ENCODE measurements at regions not wholly inside any gene's neighbourhood (a gene's known extent, or its start where the extent isn't known, plus 50 kb on each side); places are given as distances from the start of the nearest gene placed in this dataset.

DNA sequence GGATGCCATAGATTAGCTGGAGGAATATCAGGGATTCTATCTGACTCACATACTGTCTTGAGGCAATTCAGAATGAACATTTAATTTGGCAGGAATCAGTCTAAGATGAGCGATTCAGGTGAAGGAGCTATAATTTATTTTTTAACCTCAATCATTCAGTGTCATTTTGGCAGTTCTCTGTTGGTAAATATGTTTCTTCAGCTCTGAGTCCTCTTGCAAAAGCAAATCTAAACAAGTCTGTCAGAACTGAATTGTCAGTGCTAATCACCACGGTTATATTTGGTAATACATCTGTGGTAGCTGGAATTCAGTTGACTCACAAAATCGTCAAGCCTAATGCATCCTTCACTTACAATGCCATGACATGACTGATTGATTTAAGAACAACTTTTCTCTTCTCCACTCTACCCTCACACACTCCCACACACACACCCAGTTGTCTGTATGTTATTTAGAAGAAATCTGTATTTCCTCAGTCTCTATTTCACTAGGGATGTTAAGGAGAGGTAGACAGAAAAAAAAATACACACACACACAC lies 516.6 kb upstream of the NXPH2 start:
- WGBS (ENCODE audit: insufficient coverage), result 90% methylated on average over 2 of the region's 3 CpGs
- no peaks in the 10 kb centered on the region for H3K4me1 ChIP-seq (ENCODE audit: control extremely low read depth in 1 of 4, control insufficient read depth in 4 of 4, insufficient read depth in 4 of 4, low read length in 3 of 4)
- no peak overlapping the region for H3K4me3 ChIP-seq (ENCODE audit: control insufficient read depth in 1 of 7, extremely low read depth in 1 of 7, insufficient read depth in 4 of 7, low read depth in 2 of 7, low read length in 6 of 7)
- no peak for DNase-seq
- no peak overlapping the region for H3K27ac ChIP-seq (ENCODE audit: insufficient read depth in 1 of 2, low read depth in 1 of 2, low read length in 2 of 2, poor library complexity in 1 of 2, severe bottlenecking in 2 of 2)
- H3K9me3 ChIP-seq (ENCODE audit: control extremely low read depth in 1 of 5, control insufficient read depth in 4 of 5, insufficient read depth in 2 of 5, low read depth in 1 of 5, low read length in 4 of 5), result no peaks in the 10 kb centered on the region
- H3K27me3 ChIP-seq (replicated peaks in 2 of 5; ENCODE audit: control insufficient read depth in 4 of 5, insufficient read depth in 5 of 5, low read length in 4 of 5), result no peaks in the 10 kb centered on the region
- no peaks in the 10 kb centered on the region for H3K36me3 ChIP-seq (ENCODE audit: control insufficient read depth in 4 of 4, insufficient read depth in 4 of 4, low read length in 3 of 4)
- ChIA-PET CTCF (no interaction called here), POLR2A (no interaction called here)

DNA sequence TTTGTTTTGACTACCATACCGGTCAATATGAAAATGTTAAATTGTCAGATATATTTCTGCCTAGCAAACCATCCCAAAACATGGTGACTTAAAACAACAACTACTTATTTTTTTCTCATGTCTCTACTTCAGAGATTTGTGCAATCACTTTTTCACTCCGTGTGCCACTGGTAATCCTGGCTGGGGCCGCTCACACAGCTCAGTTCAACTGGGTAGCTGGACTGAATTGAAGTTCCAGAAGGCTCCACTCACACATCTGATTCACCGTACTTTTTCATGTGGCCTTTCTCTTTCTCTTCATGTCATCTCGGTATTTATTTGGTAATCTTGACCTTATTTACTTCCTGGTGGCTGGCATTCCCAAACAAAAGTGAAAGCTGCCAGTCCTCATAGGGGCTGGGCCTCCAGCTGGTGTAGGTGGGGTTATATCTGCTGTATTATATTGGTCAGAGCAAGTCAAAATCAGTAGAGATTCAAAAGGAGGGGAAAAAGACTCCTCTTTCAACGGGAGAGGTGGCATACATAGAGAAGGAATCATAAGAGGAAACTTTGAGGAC lies 513.9 kb upstream of the NXPH2 start:
- WGBS (ENCODE audit: insufficient coverage), result 83% methylated on average over 4 of the region's 6 CpGs
- Histone ChIP-seq H3K36me3 (ENCODE audit: control insufficient read depth in 4 of 4, insufficient read depth in 4 of 4, low read length in 3 of 4) (no peaks in the 10 kb centered on the region), H3K9me3 (ENCODE audit: control extremely low read depth in 1 of 5, control insufficient read depth in 4 of 5, insufficient read depth in 2 of 5, low read depth in 1 of 5, low read length in 4 of 5) (no peaks in the 10 kb centered on the region), H3K27me3 (replicated peaks in 2 of 5; ENCODE audit: control insufficient read depth in 4 of 5, insufficient read depth in 5 of 5, low read length in 4 of 5) (no peaks in the 10 kb centered on the region), H3K4me1 (ENCODE audit: control extremely low read depth in 1 of 4, control insufficient read depth in 4 of 4, insufficient read depth in 4 of 4, low read length in 3 of 4) (no peaks in the 10 kb centered on the region), H3K27ac (ENCODE audit: insufficient read depth in 1 of 2, low read depth in 1 of 2, low read length in 2 of 2, poor library complexity in 1 of 2, severe bottlenecking in 2 of 2) (no peak overlapping the region), H3K4me3 (ENCODE audit: control insufficient read depth in 1 of 7, extremely low read depth in 1 of 7, insufficient read depth in 4 of 7, low read depth in 2 of 7, low read length in 6 of 7) (no peak overlapping the region)
- DNase-seq, result no peak
- ChIA-PET CTCF (no interaction called here), POLR2A (no interaction called here)

DNA sequence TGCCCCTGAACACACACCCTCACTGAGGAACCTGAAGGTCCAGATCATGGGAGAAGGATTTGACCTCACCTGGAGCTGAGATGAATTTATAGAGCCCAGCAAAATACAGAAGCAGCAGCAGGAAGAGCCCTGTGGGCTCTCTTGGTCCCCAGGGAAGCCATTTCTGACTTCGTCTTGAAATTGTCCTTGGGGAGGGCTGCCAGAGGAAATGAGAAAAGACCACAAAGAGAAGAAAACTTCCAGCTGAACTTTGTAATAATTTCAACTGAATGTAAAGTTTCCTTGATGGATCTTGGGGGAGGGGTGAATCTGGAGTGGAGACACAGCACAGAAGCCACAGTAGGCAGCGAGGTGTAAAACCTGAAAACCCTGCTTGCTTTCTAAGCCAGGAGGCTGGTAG lies 500.9 kb upstream of the NXPH2 start:
- H3K4me3 ChIP-seq (ENCODE audit: control insufficient read depth in 1 of 7, extremely low read depth in 1 of 7, insufficient read depth in 4 of 7, low read depth in 2 of 7, low read length in 6 of 7), result no peak overlapping the region
- peaks cover 0 to 3% (median 0%) of the 10 kb centered on the region in 5 experiments for H3K9me3 ChIP-seq (ENCODE audit: control extremely low read depth in 1 of 5, control insufficient read depth in 4 of 5, insufficient read depth in 2 of 5, low read depth in 1 of 5, low read length in 4 of 5)
- ChIA-PET POLR2A (no interaction called here), CTCF (no interaction called here)
- DNase-seq, result peak in 1 of 3 donors; percentile 1
- H3K36me3 ChIP-seq (ENCODE audit: control insufficient read depth in 4 of 4, insufficient read depth in 4 of 4, low read length in 3 of 4), result no peaks in the 10 kb centered on the region
- no peaks in the 10 kb centered on the region for H3K27me3 ChIP-seq (replicated peaks in 2 of 5; ENCODE audit: control insufficient read depth in 4 of 5, insufficient read depth in 5 of 5, low read length in 4 of 5)
- H3K27ac ChIP-seq (ENCODE audit: insufficient read depth in 1 of 2, low read depth in 1 of 2, low read length in 2 of 2, poor library complexity in 1 of 2, severe bottlenecking in 2 of 2), result no peak overlapping the region
- 69% methylated on average over 2 of the region's 2 CpGs for WGBS (ENCODE audit: insufficient coverage)
- no peaks in the 10 kb centered on the region for H3K4me1 ChIP-seq (ENCODE audit: control extremely low read depth in 1 of 4, control insufficient read depth in 4 of 4, insufficient read depth in 4 of 4, low read length in 3 of 4)

DNA sequence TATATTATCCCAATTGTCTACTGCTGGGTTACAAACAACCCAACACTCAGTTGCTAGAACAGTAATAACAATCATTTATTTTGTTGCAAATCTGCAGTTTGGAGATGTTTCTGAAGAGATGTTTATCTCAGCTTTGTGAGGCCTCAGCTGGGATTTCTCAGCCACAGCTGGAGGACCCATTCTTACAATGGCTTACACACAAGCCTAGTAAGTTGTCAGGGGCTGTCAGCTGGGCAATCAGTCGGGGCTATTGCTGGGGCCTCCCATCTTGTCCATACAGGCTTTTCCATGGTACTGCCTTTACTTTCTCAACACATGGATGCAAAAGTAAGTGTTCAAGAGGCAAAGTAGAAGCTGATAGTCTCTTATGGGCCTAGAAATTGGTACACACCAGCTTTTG lies 491.7 kb upstream of the NXPH2 start:
- CTCF ChIA-PET, result no interaction called here
- no peak for DNase-seq
- Histone ChIP-seq H3K36me3 (ENCODE audit: control insufficient read depth in 4 of 4, insufficient read depth in 4 of 4, low read length in 3 of 4) (no peaks in the 10 kb centered on the region), H3K9me3 (ENCODE audit: control extremely low read depth in 1 of 5, control insufficient read depth in 4 of 5, insufficient read depth in 2 of 5, low read depth in 1 of 5, low read length in 4 of 5) (no peaks in the 10 kb centered on the region), H3K4me3 (ENCODE audit: control insufficient read depth in 1 of 7, extremely low read depth in 1 of 7, insufficient read depth in 4 of 7, low read depth in 2 of 7, low read length in 6 of 7) (no peak overlapping the region), H3K4me1 (ENCODE audit: control extremely low read depth in 1 of 4, control insufficient read depth in 4 of 4, insufficient read depth in 4 of 4, low read length in 3 of 4) (no peaks in the 10 kb centered on the region), H3K27me3 (replicated peaks in 2 of 5; ENCODE audit: control insufficient read depth in 4 of 5, insufficient read depth in 5 of 5, low read length in 4 of 5) (no peaks in the 10 kb centered on the region), H3K27ac (ENCODE audit: insufficient read depth in 1 of 2, low read depth in 1 of 2, low read length in 2 of 2, poor library complexity in 1 of 2, severe bottlenecking in 2 of 2) (no peak overlapping the region)
- WGBS (ENCODE audit: insufficient coverage), result 100% methylated on average over 1 of the region's 1 CpG
- POLR2A ChIA-PET, result no interaction called here

DNA sequence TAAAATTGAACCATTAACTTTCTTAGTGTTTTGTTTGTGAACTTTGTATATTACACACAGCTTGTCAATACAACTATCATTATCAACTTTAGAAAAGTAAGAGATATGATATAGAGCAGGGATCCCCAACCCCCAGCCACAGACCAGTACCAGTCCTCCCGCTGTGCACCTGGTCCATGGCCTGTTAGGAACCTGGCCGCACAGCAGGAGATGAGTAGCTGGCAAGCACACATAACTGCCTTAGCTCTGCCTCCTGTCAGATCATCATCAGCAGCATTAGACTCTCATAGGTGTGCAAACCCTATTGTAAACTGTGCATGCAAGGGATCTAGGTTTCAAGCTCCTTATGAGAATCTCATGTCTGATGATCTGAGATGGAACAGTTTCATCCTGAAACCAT lies 491.0 kb upstream of the NXPH2 start:
- Histone ChIP-seq H3K4me1 (ENCODE audit: control extremely low read depth in 1 of 4, control insufficient read depth in 4 of 4, insufficient read depth in 4 of 4, low read length in 3 of 4) (no peaks in the 10 kb centered on the region), H3K36me3 (ENCODE audit: control insufficient read depth in 4 of 4, insufficient read depth in 4 of 4, low read length in 3 of 4) (no peaks in the 10 kb centered on the region), H3K27me3 (replicated peaks in 2 of 5; ENCODE audit: control insufficient read depth in 4 of 5, insufficient read depth in 5 of 5, low read length in 4 of 5) (no peaks in the 10 kb centered on the region), H3K9me3 (ENCODE audit: control extremely low read depth in 1 of 5, control insufficient read depth in 4 of 5, insufficient read depth in 2 of 5, low read depth in 1 of 5, low read length in 4 of 5) (no peaks in the 10 kb centered on the region), H3K27ac (ENCODE audit: insufficient read depth in 1 of 2, low read depth in 1 of 2, low read length in 2 of 2, poor library complexity in 1 of 2, severe bottlenecking in 2 of 2) (no peak overlapping the region), H3K4me3 (ENCODE audit: control insufficient read depth in 1 of 7, extremely low read depth in 1 of 7, insufficient read depth in 4 of 7, low read depth in 2 of 7, low read length in 6 of 7) (no peak overlapping the region)
- ChIA-PET CTCF (no interaction called here), POLR2A (no interaction called here)
- DNase-seq, result no peak
- WGBS (ENCODE audit: insufficient coverage), result 100% methylated on average over 1 of the region's 2 CpGs

DNA sequence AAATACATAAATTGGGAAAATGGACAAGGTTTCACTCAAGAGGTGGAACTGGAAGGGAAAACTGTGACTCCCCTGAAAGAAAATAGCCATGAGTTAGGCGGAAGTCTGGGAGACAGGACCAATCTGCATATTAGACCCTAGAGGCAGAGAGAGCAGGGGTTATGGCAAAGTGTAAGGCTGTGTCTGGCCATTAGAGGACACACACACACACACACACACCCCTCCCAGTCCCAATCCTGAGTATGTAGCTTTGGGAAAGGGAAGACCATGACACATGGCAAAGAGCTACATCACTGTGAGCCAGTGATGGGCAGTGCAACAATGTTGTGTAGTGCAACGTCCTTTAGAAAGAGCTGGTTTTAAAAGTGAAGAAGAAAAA lies 479.9 kb upstream of the NXPH2 start:
- Histone ChIP-seq H3K4me3 (ENCODE audit: control insufficient read depth in 1 of 7, extremely low read depth in 1 of 7, insufficient read depth in 4 of 7, low read depth in 2 of 7, low read length in 6 of 7) (no peak overlapping the region), H3K36me3 (ENCODE audit: control insufficient read depth in 4 of 4, insufficient read depth in 4 of 4, low read length in 3 of 4) (no peaks in the 10 kb centered on the region)

DNA sequence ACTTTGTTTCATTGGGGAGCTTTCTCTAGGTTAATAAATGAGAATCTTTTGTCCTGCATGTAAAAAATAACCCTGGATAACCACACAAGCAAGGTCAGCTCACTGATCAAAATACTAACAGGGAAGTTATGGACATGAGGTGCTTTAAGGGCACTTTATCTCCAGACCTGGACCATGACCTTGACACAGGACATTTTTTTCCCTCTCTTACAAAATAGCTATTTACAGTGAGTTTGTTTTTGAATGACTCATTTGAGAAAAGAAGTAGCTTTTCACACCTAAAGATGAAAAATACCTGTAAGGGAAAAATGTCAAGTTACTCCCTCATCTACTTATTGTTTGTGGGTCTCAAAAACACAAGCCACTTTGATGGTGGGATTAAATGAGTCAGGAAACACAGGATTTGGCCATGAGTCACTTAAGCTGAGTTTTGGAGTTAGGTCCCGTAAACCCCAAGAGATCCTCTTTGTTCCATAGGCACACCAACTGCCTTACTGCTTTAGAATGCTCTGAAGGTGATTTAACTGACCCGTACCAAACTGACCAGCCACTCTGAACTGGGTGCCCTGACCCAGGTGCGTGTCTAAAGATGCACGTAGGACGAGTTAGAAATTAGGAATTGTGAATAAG lies 479.3 kb upstream of the NXPH2 start:
- Histone ChIP-seq H3K4me1 (ENCODE audit: control extremely low read depth in 1 of 4, control insufficient read depth in 4 of 4, insufficient read depth in 4 of 4, low read length in 3 of 4) (no peaks in the 10 kb centered on the region), H3K27ac (ENCODE audit: insufficient read depth in 1 of 2, low read depth in 1 of 2, low read length in 2 of 2, poor library complexity in 1 of 2, severe bottlenecking in 2 of 2) (no peak overlapping the region), H3K4me3 (ENCODE audit: control insufficient read depth in 1 of 7, extremely low read depth in 1 of 7, insufficient read depth in 4 of 7, low read depth in 2 of 7, low read length in 6 of 7) (no peak overlapping the region), H3K36me3 (ENCODE audit: control insufficient read depth in 4 of 4, insufficient read depth in 4 of 4, low read length in 3 of 4) (no peaks in the 10 kb centered on the region), H3K9me3 (ENCODE audit: control extremely low read depth in 1 of 5, control insufficient read depth in 4 of 5, insufficient read depth in 2 of 5, low read depth in 1 of 5, low read length in 4 of 5) (no peaks in the 10 kb centered on the region), H3K27me3 (replicated peaks in 2 of 5; ENCODE audit: control insufficient read depth in 4 of 5, insufficient read depth in 5 of 5, low read length in 4 of 5) (no peaks in the 10 kb centered on the region)
- 96% methylated on average over 4 of the region's 5 CpGs for WGBS (ENCODE audit: insufficient coverage)
- CTCF ChIA-PET, result no interaction called here
- POLR2A ChIA-PET, result no interaction called here
- DNase-seq, result no peak

More for the DNA sequence above, 479.9 kb upstream of the NXPH2 start:
- ChIA-PET POLR2A (no interaction called here), CTCF (no interaction called here)
- no peaks in the 10 kb centered on the region for H3K27me3 ChIP-seq (replicated peaks in 2 of 5; ENCODE audit: control insufficient read depth in 4 of 5, insufficient read depth in 5 of 5, low read length in 4 of 5)
- WGBS (ENCODE audit: insufficient coverage), result 88% methylated on average over 1 of the region's 2 CpGs
- H3K9me3 ChIP-seq (ENCODE audit: control extremely low read depth in 1 of 5, control insufficient read depth in 4 of 5, insufficient read depth in 2 of 5, low read depth in 1 of 5, low read length in 4 of 5), result no peaks in the 10 kb centered on the region
- no peak overlapping the region for H3K27ac ChIP-seq (ENCODE audit: insufficient read depth in 1 of 2, low read depth in 1 of 2, low read length in 2 of 2, poor library complexity in 1 of 2, severe bottlenecking in 2 of 2)
- DNase-seq, result no peak
- no peaks in the 10 kb centered on the region for H3K4me1 ChIP-seq (ENCODE audit: control extremely low read depth in 1 of 4, control insufficient read depth in 4 of 4, insufficient read depth in 4 of 4, low read length in 3 of 4)
